GM12801 (cell line): ENCODE measurements at regions not wholly inside any gene's neighbourhood (a gene's known extent, or its start where the extent isn't known, plus 50 kb on each side); places are given as distances from the start of the nearest gene placed in this dataset.

ENCODE experiments used
- CTCF ChIP-seq: IDR thresholded peaks from one replicate; pipeline ENCODE4 v1.5.1; 2011; ENCODE audit warnings: control low read depth; ENCODE audit not compliant: insufficient read length; ENCODE audit errors: extremely low read depth

- TF ChIP-seq CTCF: no peak
Measured at GRCh38 chr4:38413524-38414341, 250.3 kb upstream of the KLF3 start.

GRCh38 chr4:38414410-38414809 lies 249.6 kb upstream of the KLF3 start:
- TF ChIP-seq CTCF: no peak

GRCh38 chr4:38415682-38416081 lies 248.3 kb upstream of the KLF3 start:
- no peak for TF ChIP-seq CTCF

- no peak for TF ChIP-seq CTCF
Measured at GRCh38 chr4:38416450-38417014, 247.5 kb upstream of the KLF3 start.

GRCh38 chr4:38422850-38423249 lies 241.1 kb upstream of the KLF3 start:
- no peak for TF ChIP-seq CTCF

- TF ChIP-seq CTCF: no peak
Measured at GRCh38 chr4:38424151-38424871, 239.7 kb upstream of the KLF3 start.

GRCh38 chr4:38426532-38426931 lies 237.5 kb upstream of the KLF3 start:
- TF ChIP-seq CTCF: no peak
